OCI-LY7 (cell line): ENCODE measurements at regions not wholly inside any gene's neighbourhood (a gene's known extent, or its start where the extent isn't known, plus 50 kb on each side); places are given as distances from the start of the nearest gene placed in this dataset.

ENCODE experiments used
- BruUV-seq: library from RNA; stranded (reverse); fragments of 400-500 nt; replicated peaks from 2 replicates; lab custom pipeline; 2021; lab: Mats Ljungman, UMichigan
- CTCF ChIA-PET: fragments of 300-600 bp; sonication (Branson Sonifier 250); formaldehyde crosslinking; loops from one replicate; lab custom pipeline; 2022; ENCODE audit warnings: antibody characterized with exemption; ENCODE audit not compliant: unreplicated experiment; lab: Charles Lee
- POLR2A ChIA-PET: fragments of 300-600 bp; sonication (Branson Sonifier 250); formaldehyde crosslinking; loops from one replicate; lab custom pipeline; 2022; ENCODE audit warnings: antibody characterized with exemption; lab: Charles Lee
- DNase-seq: peaks from one replicate; pipeline ENCODE4 v3.0.0-alpha.2; 2015; ENCODE audit warnings: low spot score
- H2AFZ ChIP-seq: fragments of 200-600 bp; sonication (generic), shearing (Covaris generic); 2 replicates; pipeline ENCODE4 v1.6.1; 2014; ENCODE audit warnings: mild to moderate bottlenecking, antibody characterized with exemption, low read length, moderate library complexity
- H3K27ac ChIP-seq: fragments of 200-600 bp; sonication (generic); 2 replicates; pipeline ENCODE4 v1.5.1; 2014; ENCODE audit warnings: mixed run types, low read depth, mild to moderate bottlenecking, moderate library complexity, low read length, inconsistent platforms; ENCODE audit not compliant: poor library complexity, severe bottlenecking
- H3K36me3 ChIP-seq: fragments of 200-600 bp; sonication (generic); 2 replicates; pipeline ENCODE4 v1.6.1; 2014; ENCODE audit warnings: mild to moderate bottlenecking, antibody characterized with exemption, low read length, moderate library complexity, mixed read lengths; ENCODE audit not compliant: insufficient read depth
- H3K4me1 ChIP-seq: fragments of 200-600 bp; sonication (generic); 2 replicates; pipeline ENCODE4 v1.5.1; 2014; ENCODE audit warnings: mild to moderate bottlenecking, low read length; ENCODE audit not compliant: insufficient read depth, poor library complexity, severe bottlenecking
- H3K4me2 ChIP-seq: fragments of 200-600 bp; sonication (generic); 2 replicates; pipeline ENCODE4 v1.6.1; 2014; ENCODE audit warnings: mild to moderate bottlenecking, low read length
- H3K4me3 ChIP-seq: fragments of 200-600 bp; sonication (generic); 2 replicates; pipeline ENCODE4 v1.5.1; 2014; ENCODE audit warnings: mild to moderate bottlenecking, low read depth, low read length; ENCODE audit not compliant: poor library complexity, severe bottlenecking
- H3K79me2 ChIP-seq: fragments of 200-600 bp; sonication (generic); 2 replicates; pipeline ENCODE4 v1.6.1; 2016; ENCODE audit warnings: low read depth, mild to moderate bottlenecking, low read length, moderate library complexity, mixed read lengths; ENCODE audit not compliant: insufficient read depth
- H3K9me2 ChIP-seq: fragments of 200-600 bp; sonication (generic); 2 replicates; pipeline ENCODE4 v1.6.1; 2016; ENCODE audit warnings: mild to moderate bottlenecking, low read length, mixed read lengths; ENCODE audit not compliant: insufficient read depth
- H3K9me3 ChIP-seq: fragments of 200-600 bp; sonication (generic); 2 replicates; pipeline ENCODE4 v1.6.1; 2014; ENCODE audit warnings: mild to moderate bottlenecking, mixed run types, low read length, mixed read lengths
- H4K20me1 ChIP-seq: fragments of 200-600 bp; sonication (generic); 2 replicates; pipeline ENCODE4 v1.6.1; 2014; ENCODE audit warnings: mild to moderate bottlenecking, antibody characterized with exemption, low read length, moderate library complexity, mixed read lengths; ENCODE audit not compliant: insufficient read depth
- CTCF ChIP-seq: fragments of 200-600 bp; sonication (generic); conservative IDR thresholded peaks from 2 replicates; pipeline ENCODE4 v1.5.1; 2014; ENCODE audit warnings: mild to moderate bottlenecking, antibody characterized with exemption, low read length, moderate library complexity, mixed read lengths
- EZH2phosphoT487 ChIP-seq: fragments of 200-600 bp; sonication (generic); IDR thresholded peaks from 2 replicates; pipeline ENCODE4 v1.6.1; 2018; ENCODE audit warnings: low read depth, borderline replicate concordance, mild to moderate bottlenecking, mixed run types, antibody characterized with exemption, low read length, moderate library complexity, mixed read lengths
- intact Hi-C: fragments of 100-400 bp; cut with micrococcal nuclease; formaldehyde crosslinking; loops from one replicate; pipeline ENCODE4 v1.10.0; 2022; ENCODE audit not compliant: unreplicated experiment

GRCh38 chr1:223000632-223001031 lies 142.4 kb downstream of the TLR5 start:
- no peak overlapping the region for H3K4me2 ChIP-seq
- ChIA-PET POLR2A (interaction anchor here (0.5 to 1.1 kb wide), 2 partner anchors 9 to 62 kb away, joined by 3 to 5 read pairs; no protein-coding TSS in a partner anchor), CTCF (no interaction called here)

DNA sequence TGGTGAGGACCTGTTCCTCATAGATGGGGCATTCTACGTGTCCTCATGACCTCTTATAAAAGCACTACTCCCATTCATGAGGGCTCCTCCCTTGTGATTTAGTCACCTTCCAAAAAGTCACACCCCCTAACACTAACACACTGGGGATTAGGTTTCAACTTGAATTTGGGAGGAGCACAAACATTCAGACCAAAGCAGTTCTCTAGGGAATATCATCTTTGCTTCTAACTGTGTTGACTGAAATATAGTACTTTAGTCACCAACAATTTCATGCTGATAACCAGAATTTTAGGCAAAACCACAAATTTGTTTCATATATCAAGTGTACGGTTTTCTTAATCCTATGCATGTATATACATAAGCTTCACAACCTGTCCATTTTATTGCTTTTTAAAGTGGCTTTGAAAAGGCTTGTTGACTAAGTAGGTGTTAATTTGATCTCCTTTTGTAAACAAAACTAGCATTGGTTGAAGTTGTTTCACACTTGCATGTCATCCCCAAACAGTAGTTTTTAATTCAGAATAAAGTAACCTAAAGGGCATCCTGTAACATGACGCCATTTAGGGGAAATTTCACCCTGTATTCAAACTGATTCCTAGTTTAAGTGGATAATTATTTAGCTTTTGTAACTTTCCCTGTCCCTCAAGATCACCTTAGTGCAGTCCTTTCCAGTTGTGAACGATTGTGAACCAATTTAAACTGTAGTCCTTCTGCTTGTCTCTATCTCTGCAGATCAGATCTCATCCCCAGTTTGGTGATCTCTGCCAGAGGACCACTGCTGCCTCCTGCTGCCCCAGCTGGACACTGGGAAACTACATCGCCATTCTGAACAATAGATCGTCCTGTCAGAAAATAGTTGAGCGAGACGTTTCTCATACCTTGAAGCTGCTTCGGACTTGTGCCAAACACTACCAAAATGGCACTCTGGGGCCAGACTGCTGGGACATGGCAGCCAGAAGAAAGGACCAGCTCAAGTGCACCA lies 141.1 kb downstream of the TLR5 start:
- intact Hi-C loops, result no loop called here
- Histone ChIP-seq H3K36me3 (no peaks in the 10 kb centered on the region), H2AFZ (no peak overlapping the region), H3K4me2 (no peak overlapping the region), H4K20me1 (no peaks in the 10 kb centered on the region), H3K79me2 (no peaks in the 10 kb centered on the region), H3K4me3 (no peak overlapping the region), H3K4me1 (no peaks in the 10 kb centered on the region), H3K27ac (no peak overlapping the region), H3K9me3 (no peaks in the 10 kb centered on the region), H3K9me2 (no peaks in the 10 kb centered on the region; the same call in 1 of the 2 replicates)
- BruUV-seq, result no TSS peak
- TF ChIP-seq CTCF, result no peak
- no peak for TF ChIP-seq EZH2phosphoT487
- CTCF ChIA-PET, result no interaction called here
- DNase-seq, result no peak
- POLR2A ChIA-PET, result no interaction called here

More at GRCh38 chr1:223000632-223001031, 142.4 kb downstream of the TLR5 start:
- intact Hi-C loops, result no loop called here
- no peak overlapping the region for H3K27ac ChIP-seq
- H3K4me1 ChIP-seq, result no peaks in the 10 kb centered on the region
- no peaks in the 10 kb centered on the region; the same call in 1 of the 2 replicates for H3K9me2 ChIP-seq
- no peaks in the 10 kb centered on the region for H4K20me1 ChIP-seq
- H3K36me3 ChIP-seq, result no peaks in the 10 kb centered on the region
- TF ChIP-seq CTCF, result no peak
- TF ChIP-seq EZH2phosphoT487, result no peak
- no peak for DNase-seq
- H3K4me3 ChIP-seq, result no peak overlapping the region
- H2AFZ ChIP-seq, result no peak overlapping the region
- BruUV-seq, result no TSS peak
- no peaks in the 10 kb centered on the region for H3K9me3 ChIP-seq
- no peaks in the 10 kb centered on the region for H3K79me2 ChIP-seq

- BruUV-seq, result no TSS peak
- H3K9me3 ChIP-seq, result no peaks in the 10 kb centered on the region
- H3K4me3 ChIP-seq, result no peak overlapping the region
- CTCF ChIA-PET, result no interaction called here
- no peak for DNase-seq
- no peak overlapping the region for H3K27ac ChIP-seq
- H4K20me1 ChIP-seq, result no peaks in the 10 kb centered on the region
- POLR2A ChIA-PET, result no interaction called here
- H3K4me1 ChIP-seq, result no peaks in the 10 kb centered on the region
- H3K9me2 ChIP-seq, result no peaks in the 10 kb centered on the region; the same call in 1 of the 2 replicates
- H3K36me3 ChIP-seq, result no peaks in the 10 kb centered on the region
- H2AFZ ChIP-seq, result no peak overlapping the region
- no peak overlapping the region for H3K4me2 ChIP-seq
- TF ChIP-seq EZH2phosphoT487 (no peak), CTCF (no peak)
- intact Hi-C loops, result no loop called here
- no peaks in the 10 kb centered on the region for H3K79me2 ChIP-seq
Measured at GRCh38 chr1:223003549-223003948, 139.5 kb downstream of the TLR5 start.
